ENCODE measurements at regions not wholly inside any gene's neighbourhood (a gene's known extent, or its start where the extent isn't known, plus 50 kb on each side); places are given as distances from the start of the nearest gene placed in this dataset.

GRCh38 chr9:79224672-79225433, 346.9 kb upstream of the TLE4 start:
- intact Hi-C loops (cut with DNase I): no loop called here
- H3K36me3 ChIP-seq: no peaks in the 10 kb centered on the region
- no peaks in the 10 kb centered on the region for H3K4me1 ChIP-seq (ENCODE audit: insufficient read depth)
- H3K9me3 ChIP-seq: no peaks in the 10 kb centered on the region
- H3K27me3 ChIP-seq: no peaks in the 10 kb centered on the region
- H3K27ac ChIP-seq: no peak overlapping the region
- WGBS, 3 donors: 80 to 83% (median 82%) methylated on average over 3 of the region's 3 CpGs
- no peak overlapping the region for H3K4me3 ChIP-seq
- TF ChIP-seq POLR2A (IDR thresholded peaks at IDR 0.05) (no peak), EP300 (IDR thresholded peaks at IDR 0.05) (no peak), CTCF (IDR thresholded peaks at IDR 0.05) (no peak)
- no peak for DNase-seq

- Histone ChIP-seq H3K4me3 (no peak overlapping the region), H3K27ac (no peak overlapping the region), H3K36me3 (no peaks in the 10 kb centered on the region), H3K27me3 (no peaks in the 10 kb centered on the region), H3K9me3 (no peaks in the 10 kb centered on the region), H3K4me1 (ENCODE audit: insufficient read depth) (no peaks in the 10 kb centered on the region)
- intact Hi-C loops (cut with DNase I): no loop called here
- TF ChIP-seq CTCF (IDR thresholded peaks at IDR 0.05) (no peak), POLR2A (IDR thresholded peaks at IDR 0.05) (no peak), EP300 (IDR thresholded peaks at IDR 0.05) (no peak)
- 83 to 90% (median 89%) methylated on average over 2 of the region's 2 CpGs for WGBS, 3 donors
- DNase-seq: no peak
These were observed 338.2 kb upstream of the TLE4 start for GRCh38 chr9:79233542-79233941.

GRCh38 chr9:79236466-79236865, 335.3 kb upstream of the TLE4 start:
- no peaks in the 10 kb centered on the region for H3K36me3 ChIP-seq
- H3K27me3 ChIP-seq: no peaks in the 10 kb centered on the region
- no peak overlapping the region for H3K27ac ChIP-seq
- no peak for TF ChIP-seq POLR2A (IDR thresholded peaks at IDR 0.05)
- TF ChIP-seq EP300 (IDR thresholded peaks at IDR 0.05): no peak
- no peak for TF ChIP-seq CTCF (IDR thresholded peaks at IDR 0.05)
- no peak for DNase-seq
- 66 to 75% (median 71%) methylated on average over 2 of the region's 2 CpGs for WGBS, 3 donors
- H3K4me3 ChIP-seq: no peak overlapping the region
- intact Hi-C loops (cut with DNase I): no loop called here
- H3K9me3 ChIP-seq: no peaks in the 10 kb centered on the region
- H3K4me1 ChIP-seq (ENCODE audit: insufficient read depth): no peaks in the 10 kb centered on the region

GRCh38 chr9:79237861-79238260, 333.9 kb upstream of the TLE4 start:
- H3K4me3 ChIP-seq: no peak overlapping the region
- no peaks in the 10 kb centered on the region for H3K27me3 ChIP-seq
- intact Hi-C loops (cut with DNase I): no loop called here
- no peaks in the 10 kb centered on the region for H3K36me3 ChIP-seq
- TF ChIP-seq EP300 (IDR thresholded peaks at IDR 0.05) (no peak), POLR2A (IDR thresholded peaks at IDR 0.05) (no peak), CTCF (IDR thresholded peaks at IDR 0.05) (no peak)
- 70 to 89% (median 76%) methylated on average over 1 of the region's 1 CpG for WGBS, 3 donors
- H3K27ac ChIP-seq: no peak overlapping the region
- DNase-seq: no peak
- H3K9me3 ChIP-seq: no peaks in the 10 kb centered on the region
- no peaks in the 10 kb centered on the region for H3K4me1 ChIP-seq (ENCODE audit: insufficient read depth)

All from ovary (tissue), 7 donors.